Astrocyte (in vitro differentiated cells and primary cell): ENCODE measurements at regions not wholly inside any gene's neighbourhood (a gene's known extent, or its start where the extent isn't known, plus 50 kb on each side); places are given as distances from the start of the nearest gene placed in this dataset.

ENCODE experiments used
- CTCF ChIP-seq: IDR thresholded peaks from 2 replicates; pipeline ENCODE4 v1.5.1; 2011; ENCODE audit warnings: low read depth, mild to moderate bottlenecking, inconsistent platforms, low read length, moderate library complexity; ENCODE audit not compliant: insufficient read depth
- EZH2 ChIP-seq: IDR thresholded peaks from 2 replicates; pipeline ENCODE4 v1.6.1; 2012; ENCODE audit warnings: mild to moderate bottlenecking, low read length, inconsistent platforms; ENCODE audit not compliant: insufficient read depth

GRCh38 chr1:55860798-55861519 lies 645.8 kb upstream of the USP24 start:
- TF ChIP-seq CTCF (no peak), EZH2 (no peak)
